ENCODE measurements at regions not wholly inside any gene's neighbourhood (a gene's known extent, or its start where the extent isn't known, plus 50 kb on each side); places are given as distances from the start of the nearest gene placed in this dataset.

GRCh38 chr10:94172332-94172731, 178.6 kb downstream of the PLCE1 start:
- TF ChIP-seq, protein P1, sequence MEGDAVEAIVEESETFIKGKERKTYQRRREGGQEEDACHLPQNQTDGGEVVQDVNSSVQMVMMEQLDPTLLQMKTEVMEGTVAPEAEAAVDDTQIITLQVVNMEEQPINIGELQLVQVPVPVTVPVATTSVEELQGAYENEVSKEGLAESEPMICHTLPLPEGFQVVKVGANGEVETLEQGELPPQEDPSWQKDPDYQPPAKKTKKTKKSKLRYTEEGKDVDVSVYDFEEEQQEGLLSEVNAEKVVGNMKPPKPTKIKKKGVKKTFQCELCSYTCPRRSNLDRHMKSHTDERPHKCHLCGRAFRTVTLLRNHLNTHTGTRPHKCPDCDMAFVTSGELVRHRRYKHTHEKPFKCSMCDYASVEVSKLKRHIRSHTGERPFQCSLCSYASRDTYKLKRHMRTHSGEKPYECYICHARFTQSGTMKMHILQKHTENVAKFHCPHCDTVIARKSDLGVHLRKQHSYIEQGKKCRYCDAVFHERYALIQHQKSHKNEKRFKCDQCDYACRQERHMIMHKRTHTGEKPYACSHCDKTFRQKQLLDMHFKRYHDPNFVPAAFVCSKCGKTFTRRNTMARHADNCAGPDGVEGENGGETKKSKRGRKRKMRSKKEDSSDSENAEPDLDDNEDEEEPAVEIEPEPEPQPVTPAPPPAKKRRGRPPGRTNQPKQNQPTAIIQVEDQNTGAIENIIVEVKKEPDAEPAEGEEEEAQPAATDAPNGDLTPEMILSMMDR (IDR thresholded peaks at IDR 0.05), result no peak
- no peak for TF ChIP-seq POLR2A (IDR thresholded peaks at IDR 0.05)

All from heart left ventricle (tissue), 13 donors.